PC-3 (cell line): ENCODE measurements at regions not wholly inside any gene's neighbourhood (a gene's known extent, or its start where the extent isn't known, plus 50 kb on each side); places are given as distances from the start of the nearest gene placed in this dataset.

Source experiments
- ATAC-seq: fragments of 200-7000 bp; cut with Tn5 transposase; 2 replicates; pipeline ENCODE4 v1.9.1; 2020; ENCODE audit warnings: mild to moderate bottlenecking, moderate library complexity
- BruUV-seq: library from RNA; stranded (reverse); fragments of 400-500 nt; replicated peaks from 2 replicates; lab custom pipeline; 2021; lab: Mats Ljungman, UMichigan
- CTCF ChIA-PET: fragments of 300-600 bp; sonication (Branson Sonifier 250); formaldehyde crosslinking; loops from one replicate; lab custom pipeline; 2022; ENCODE audit warnings: antibody characterized with exemption; lab: Charles Lee
- POLR2A ChIA-PET: fragments of 300-600 bp; sonication (Branson Sonifier 250); formaldehyde crosslinking; loops from one replicate; lab custom pipeline; 2022; ENCODE audit warnings: antibody characterized with exemption; ENCODE audit not compliant: unreplicated experiment; lab: Charles Lee
- DNase-seq: peaks from one replicate; pipeline ENCODE4 v3.0.0-alpha.2; 2015
- H2AFZ ChIP-seq: fragments of 300-600 bp; sonication (generic); 2 replicates; pipeline ENCODE4 v1.6.0; 2016; ENCODE audit warnings: antibody characterized with exemption, low read length
- H3F3A ChIP-seq: fragments of 300-600 bp; sonication (generic); one replicate; pipeline ENCODE4 v1.6.0; 2017; ENCODE audit warnings: antibody characterized with exemption, low read length, control low read depth, mild to moderate bottlenecking; ENCODE audit not compliant: unreplicated experiment
- H3K27ac ChIP-seq: fragments of 300-600 bp; sonication (generic); 2 replicates; pipeline ENCODE4 v1.5.1; 2016; ENCODE audit warnings: mild to moderate bottlenecking, low read length
- H3K27me3 ChIP-seq: fragments of 300-600 bp; sonication (generic); 2 replicates; pipeline ENCODE4 v1.6.1; 2016; ENCODE audit warnings: low read length, mixed read lengths
- H3K36me3 ChIP-seq: fragments of 300-600 bp; sonication (generic); 2 replicates; pipeline ENCODE4 v1.6.1; 2016; ENCODE audit warnings: low read depth, mixed run types, low read length, mixed read lengths
- H3K4me1 ChIP-seq: fragments of 300-600 bp; sonication (generic); 2 replicates; pipeline ENCODE4 v1.5.1; 2016; ENCODE audit warnings: low read length; ENCODE audit not compliant: insufficient read depth
- H3K4me2 ChIP-seq: fragments of 300-600 bp; sonication (generic); 2 replicates; pipeline ENCODE4 v1.6.0; 2016; ENCODE audit warnings: low read length
- H3K4me3 ChIP-seq: fragments of 300-600 bp; sonication (generic); 2 replicates; pipeline ENCODE4 v1.5.1; 2016; ENCODE audit warnings: mild to moderate bottlenecking, low read length, mixed read lengths
- H3K79me2 ChIP-seq: fragments of 300-600 bp; sonication (generic); 2 replicates; pipeline ENCODE4 v1.6.1; 2017; ENCODE audit warnings: low read length, mixed read lengths
- H3K9ac ChIP-seq: fragments of 300-600 bp; sonication (generic); 2 replicates; pipeline ENCODE4 v1.6.0; 2016; ENCODE audit warnings: mild to moderate bottlenecking, low read length
- H3K9me2 ChIP-seq: fragments of 300-600 bp; sonication (generic); replicated peaks from 2 replicates; pipeline ENCODE4 v1.6.1; 2016; ENCODE audit warnings: mixed run types, low read length, mixed read lengths
- H3K9me3 ChIP-seq: fragments of 300-600 bp; sonication (generic); 2 replicates; pipeline ENCODE4 v1.6.1; 2016; ENCODE audit warnings: low read length, mixed read lengths
- H4K20me1 ChIP-seq: fragments of 300-600 bp; sonication (generic); 2 replicates; pipeline ENCODE4 v1.6.1; 2016; ENCODE audit warnings: low read length, mixed read lengths
- CTCF ChIP-seq: fragments of 300-600 bp; sonication (generic); conservative IDR thresholded peaks from 2 replicates; pipeline ENCODE4 v1.5.1; 2017; ENCODE audit warnings: antibody characterized with exemption, low read depth, mild to moderate bottlenecking, low read length
- EZH2 ChIP-seq: fragments of 300-600 bp; sonication (generic); IDR thresholded peaks from one replicate; pipeline ENCODE4 v1.6.1; 2017; ENCODE audit warnings: antibody characterized with exemption, mild to moderate bottlenecking, low read length; ENCODE audit not compliant: unreplicated experiment
- EZH2phosphoT487 ChIP-seq: fragments of 300-600 bp; sonication (generic); IDR thresholded peaks from 2 replicates; pipeline ENCODE4 v1.6.1; 2018; ENCODE audit warnings: mild to moderate bottlenecking, antibody characterized with exemption, low read length, borderline replicate concordance
- intact Hi-C: fragments of 100-400 bp; cut with micrococcal nuclease; formaldehyde crosslinking; loops from 2 replicates; pipeline ENCODE4 v1.9.0; 2023

GRCh38 chr2:16194530-16194929 is 254.2 kb downstream of the MYCN start:
- H3K4me2 ChIP-seq: no peak overlapping the region
- H3K9me3 ChIP-seq: 0 out of 2 replicates have a peak, but pooled peaks cover under 1% of the 10 kb centered on the region
- ChIA-PET POLR2A (no interaction called here), CTCF (no interaction called here)
- no peaks in the 10 kb centered on the region for H3K4me1 ChIP-seq
- no peaks in the 10 kb centered on the region for H4K20me1 ChIP-seq
- no peaks in the 10 kb centered on the region for H3K27me3 ChIP-seq
- no peaks in the 10 kb centered on the region for H3F3A ChIP-seq
- H3K4me3 ChIP-seq: no peak overlapping the region
- no peak for DNase-seq
- no peak overlapping the region for H3K27ac ChIP-seq
- no peaks in the 10 kb centered on the region for H3K79me2 ChIP-seq
- intact Hi-C loops: no loop called here
- H2AFZ ChIP-seq: no peak overlapping the region
- no peaks in the 10 kb centered on the region for H3K9me2 ChIP-seq
- TF ChIP-seq EZH2phosphoT487: no peak
- TF ChIP-seq CTCF: no peak
- TF ChIP-seq EZH2: no peak
- H3K36me3 ChIP-seq: no peaks in the 10 kb centered on the region
- BruUV-seq: no TSS peak
- ATAC-seq: no peak
- H3K9ac ChIP-seq: no peak overlapping the region

GRCh38 chr2:16194096-16194390 is 253.7 kb downstream of the MYCN start:
- CTCF ChIA-PET: no interaction called here
- BruUV-seq: no TSS peak
- POLR2A ChIA-PET: no interaction called here
- H2AFZ ChIP-seq: no peak overlapping the region
- H3K9me3 ChIP-seq: no peaks in the 10 kb centered on the region
- DNase-seq (no peak), ATAC-seq (no peak)
- H4K20me1 ChIP-seq: no peaks in the 10 kb centered on the region
- no peak overlapping the region for H3K27ac ChIP-seq
- H3K9ac ChIP-seq: no peak overlapping the region
- TF ChIP-seq EZH2phosphoT487: no peak
- no peak for TF ChIP-seq CTCF
- no peaks in the 10 kb centered on the region for H3F3A ChIP-seq
- intact Hi-C loops: no loop called here
- H3K79me2 ChIP-seq: no peaks in the 10 kb centered on the region
- no peaks in the 10 kb centered on the region for H3K27me3 ChIP-seq
- H3K4me1 ChIP-seq: no peaks in the 10 kb centered on the region
- no peak overlapping the region for H3K4me2 ChIP-seq
- no peak overlapping the region for H3K4me3 ChIP-seq
- H3K36me3 ChIP-seq: no peaks in the 10 kb centered on the region
- no peaks in the 10 kb centered on the region for H3K9me2 ChIP-seq

GRCh38 chr2:16192416-16193216 is 252.3 kb downstream of the MYCN start:
- no peak overlapping the region for H3K4me2 ChIP-seq
- H2AFZ ChIP-seq: no peak overlapping the region
- H3K36me3 ChIP-seq: no peaks in the 10 kb centered on the region
- no peak overlapping the region for H3K9ac ChIP-seq
- H3K79me2 ChIP-seq: no peaks in the 10 kb centered on the region
- no peak for ATAC-seq
- no peak overlapping the region for H3K4me3 ChIP-seq
- no peaks in the 10 kb centered on the region for H3K9me2 ChIP-seq
- ChIA-PET CTCF (no interaction called here), POLR2A (no interaction called here)
- no peaks in the 10 kb centered on the region for H3F3A ChIP-seq
- TF ChIP-seq EZH2 (no peak), CTCF (no peak), EZH2phosphoT487 (no peak)
- no peaks in the 10 kb centered on the region for H4K20me1 ChIP-seq
- H3K27me3 ChIP-seq: no peaks in the 10 kb centered on the region
- H3K9me3 ChIP-seq: no peaks in the 10 kb centered on the region
- no peak for DNase-seq
- H3K27ac ChIP-seq: no peak overlapping the region
- H3K4me1 ChIP-seq: no peaks in the 10 kb centered on the region
- intact Hi-C loops: no loop called here
- BruUV-seq: no TSS peak
